ENCODE measurements at regions not wholly inside any gene's neighbourhood (a gene's known extent, or its start where the extent isn't known, plus 50 kb on each side); places are given as distances from the start of the nearest gene placed in this dataset.

GRCh38 chr15:60222404-60222803 is 175.4 kb downstream of the ANXA2 start:
- H3K27ac ChIP-seq (ENCODE audit: low read depth in 1 of 2, low read length in 2 of 2), result no peak overlapping the region
- CTCF ChIA-PET, result no interaction called here
- Mint-ChIP-seq H3K27me3 (peaks cover 17% of the 10 kb centered on the region), H3K9me3 (no peaks in the 10 kb centered on the region), H3K36me3 (ENCODE audit: low read depth) (no peaks in the 10 kb centered on the region), H3K27ac (no peak overlapping the region), H3K4me1 (ENCODE audit: low read depth) (no peaks in the 10 kb centered on the region), H3K4me3 (no peak overlapping the region)
- intact Hi-C loops (cut with DNase I, micrococcal nuclease), result no loop called here
- no peaks in the 10 kb centered on the region for H3K4me1 ChIP-seq (ENCODE audit: insufficient read depth, low read length)
- no peaks in the 10 kb centered on the region for H3K9me3 ChIP-seq (ENCODE audit: control insufficient read depth in 1 of 2, insufficient read depth in 1 of 2, low read length in 2 of 2)
- no peaks in the 10 kb centered on the region for H3K27me3 ChIP-seq (ENCODE audit: control insufficient read depth in 1 of 2, insufficient read depth in 2 of 2, low read length in 2 of 2)
- POLR2A ChIA-PET, result no interaction called here
- no peaks in the 10 kb centered on the region for H3K36me3 ChIP-seq (ENCODE audit: insufficient read depth, low read length)
- ATAC-seq (ENCODE audit: poor library complexity) (no peak), DNase-seq (no peak)
- no peak overlapping the region for H3K4me3 ChIP-seq (ENCODE audit: low read length)
- TF ChIP-seq CTCF (IDR thresholded peaks at IDR 0.05), result no peak

GRCh38 chr15:60223176-60223575 is 174.6 kb downstream of the ANXA2 start:
- intact Hi-C loops (cut with DNase I, micrococcal nuclease), result no loop called here
- Mint-ChIP-seq H3K9me3 (no peaks in the 10 kb centered on the region), H3K27me3 (peaks cover 17% of the 10 kb centered on the region), H3K27ac (no peak overlapping the region), H3K4me3 (no peak overlapping the region), H3K4me1 (ENCODE audit: low read depth) (no peaks in the 10 kb centered on the region), H3K36me3 (ENCODE audit: low read depth) (no peaks in the 10 kb centered on the region)
- Histone ChIP-seq H3K27ac (ENCODE audit: low read depth in 1 of 2, low read length in 2 of 2) (no peak overlapping the region), H3K4me1 (ENCODE audit: insufficient read depth, low read length) (no peaks in the 10 kb centered on the region), H3K9me3 (ENCODE audit: control insufficient read depth in 1 of 2, insufficient read depth in 1 of 2, low read length in 2 of 2) (no peaks in the 10 kb centered on the region), H3K27me3 (ENCODE audit: control insufficient read depth in 1 of 2, insufficient read depth in 2 of 2, low read length in 2 of 2) (no peaks in the 10 kb centered on the region), H3K4me3 (ENCODE audit: low read length) (no peak overlapping the region), H3K36me3 (ENCODE audit: insufficient read depth, low read length) (no peaks in the 10 kb centered on the region)
- ATAC-seq (ENCODE audit: poor library complexity), result no peak
- CTCF ChIA-PET, result no interaction called here
- POLR2A ChIA-PET, result no interaction called here
- DNase-seq, result no peak
- no peak for TF ChIP-seq CTCF (IDR thresholded peaks at IDR 0.05)

DNA sequence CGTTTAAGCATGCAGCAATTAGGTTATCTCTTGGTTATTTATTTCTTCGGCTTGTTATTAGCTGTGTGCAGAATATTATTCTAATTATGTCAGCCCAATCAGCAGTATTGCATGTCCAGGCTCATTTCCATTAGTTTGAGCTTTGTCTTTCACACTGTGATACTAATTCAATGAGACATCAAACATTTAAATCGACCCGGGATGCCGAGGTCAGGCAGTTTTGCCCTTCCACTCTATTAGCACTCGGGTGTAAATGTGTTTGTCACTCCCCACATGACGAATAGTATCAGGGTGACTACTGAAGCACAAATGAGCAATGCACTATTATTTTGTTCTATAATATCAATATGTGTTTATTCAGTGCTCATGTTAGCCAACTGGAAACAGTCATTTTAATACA is 170.9 kb downstream of the ANXA2 start:
- CTCF ChIA-PET, result no interaction called here

More for the DNA sequence above, 170.9 kb downstream of the ANXA2 start:
- H3K36me3 ChIP-seq (ENCODE audit: insufficient read depth, low read length), result no peaks in the 10 kb centered on the region
- H3K4me1 ChIP-seq (ENCODE audit: insufficient read depth, low read length), result no peaks in the 10 kb centered on the region
- no peaks in the 10 kb centered on the region for H3K9me3 ChIP-seq (ENCODE audit: control insufficient read depth in 1 of 2, insufficient read depth in 1 of 2, low read length in 2 of 2)
- no peak for TF ChIP-seq CTCF (IDR thresholded peaks at IDR 0.05)
- POLR2A ChIA-PET, result no interaction called here
- Mint-ChIP-seq H3K9me3 (no peaks in the 10 kb centered on the region), H3K36me3 (ENCODE audit: low read depth) (no peaks in the 10 kb centered on the region), H3K27ac (no peak overlapping the region), H3K4me3 (no peak overlapping the region), H3K4me1 (ENCODE audit: low read depth) (no peaks in the 10 kb centered on the region), H3K27me3 (peaks cover 29% of the 10 kb centered on the region)
- no peak overlapping the region for H3K4me3 ChIP-seq (ENCODE audit: low read length)
- no peak for ATAC-seq (ENCODE audit: poor library complexity)
- peaks cover 0 to 6% of the 10 kb centered on the region in 2 experiments for H3K27me3 ChIP-seq (ENCODE audit: control insufficient read depth in 1 of 2, insufficient read depth in 2 of 2, low read length in 2 of 2)
- intact Hi-C loops (cut with DNase I, micrococcal nuclease), result no loop called here
- no peak for DNase-seq
- no peak overlapping the region for H3K27ac ChIP-seq (ENCODE audit: low read depth in 1 of 2, low read length in 2 of 2)
